HCT116 (cell line): ENCODE measurements at regions not wholly inside any gene's neighbourhood (a gene's known extent, or its start where the extent isn't known, plus 50 kb on each side); places are given as distances from the start of the nearest gene placed in this dataset.

Experiments used
- ATAC-seq: fragments of 200-7000 bp; cut with Tn5 transposase; 2 replicates; pipeline ENCODE4 v1.9.1; 2020; ENCODE audit warnings: mild to moderate bottlenecking, moderate library complexity
- BruUV-seq: library from RNA; stranded (reverse); fragments of 400-500 nt; replicated peaks from 2 replicates; lab custom pipeline; 2021; lab: Mats Ljungman, UMichigan
- CTCF ChIA-PET: fragments of 300-600 bp; sonication (Branson Sonifier 250); formaldehyde crosslinking; loops from one replicate; lab custom pipeline; 2021; ENCODE audit warnings: antibody characterized with exemption; lab: Charles Lee
- POLR2A ChIA-PET: fragments of 300-600, 350-600 bp; sonication (Branson Sonifier 250); formaldehyde crosslinking; loops from one replicate; lab custom pipeline; 2021; ENCODE audit warnings: antibody characterized with exemption; lab: Charles Lee
- RAD21 ChIA-PET, 2 experiments: fragments of 300-600 bp; sonication (Branson Sonifier 250); formaldehyde crosslinking; loops; one replicate each; lab custom pipeline; 2023; ENCODE audit warnings: low total read pairs in 2 of 2; ENCODE audit not compliant: uncharacterized antibody in 2 of 2, unreplicated experiment in 2 of 2, low non-redundant PET in 1 of 2; lab: Charles Lee
- DNase-seq: peaks from one replicate; pipeline ENCODE4 v3.0.0-alpha.2; 2010; ENCODE audit warnings: low read depth, low spot score
- H2AFZ ChIP-seq: fragments of 200-600 bp; shearing (Covaris generic), sonication (generic); 2 replicates; pipeline ENCODE4 v1.6.1; 2017; ENCODE audit warnings: low read depth, mixed run types, mixed read lengths, antibody characterized with exemption, low read length; ENCODE audit not compliant: poor library complexity, severe bottlenecking
- H3K27ac ChIP-seq: 2 replicates; pipeline ENCODE4 v1.5.1; 2012; ENCODE audit warnings: low read depth, low read length
- H3K27me3 ChIP-seq: fragments of 200-600 bp; sonication (generic); 2 replicates; pipeline ENCODE4 v1.6.1; 2016; ENCODE audit warnings: mixed run types, low read length, mixed read lengths; ENCODE audit not compliant: insufficient read depth
- H3K36me3 ChIP-seq, 2 experiments: fragments of 200-500 bp in 1 of 2; fragments of 200-600 bp in 1 of 2; sonication (Bioruptor generic) in 1 of 2; sonication (generic) in 1 of 2; 2 replicates each; pipeline versions ENCODE4 v1.5.1 to v1.6.1; 2014 to 2016; ENCODE audit warnings: low read length in 2 of 2, inconsistent platforms in 1 of 2, mixed read lengths in 1 of 2, mixed run types in 1 of 2; ENCODE audit not compliant: insufficient read depth in 2 of 2, control insufficient read depth in 1 of 2
- H3K4me1 ChIP-seq, 2 experiments: fragments of 200-600 bp in 1 of 2; sonication (generic) in 1 of 2; 2 replicates each; pipeline versions ENCODE4 v1.5.1 to v1.6.1; 2012 to 2017; ENCODE audit warnings: low read length in 2 of 2, inconsistent platforms in 1 of 2, mild to moderate bottlenecking in 1 of 2, mixed read lengths in 1 of 2, mixed run types in 1 of 2, moderate library complexity in 1 of 2; ENCODE audit not compliant: insufficient read depth in 2 of 2, control insufficient read depth in 1 of 2
- H3K4me2 ChIP-seq: fragments of 200-600 bp; sonication (generic); 2 replicates; pipeline ENCODE4 v1.6.1; 2017; ENCODE audit warnings: mixed run types, low read length, mixed read lengths
- H3K4me3 ChIP-seq, 2 experiments: fragments of 200-600 bp in 1 of 2; sonication (generic) in 1 of 2; replicated peaks in 1 of 2; 2 replicates each; pipeline ENCODE4 v1.5.1; 2011 to 2016; ENCODE audit warnings: low read length in 2 of 2, control low read depth in 1 of 2, low read depth in 1 of 2, mild to moderate bottlenecking in 1 of 2, mixed read lengths in 1 of 2, mixed run types in 1 of 2
- H3K79me2 ChIP-seq: fragments of 200-600 bp; sonication (generic); 2 replicates; pipeline ENCODE4 v1.6.1; 2017; ENCODE audit warnings: mild to moderate bottlenecking, mixed run types, low read length, moderate library complexity, mixed read lengths; ENCODE audit not compliant: insufficient read depth
- H3K9ac ChIP-seq: fragments of 200-600 bp; sonication (generic); 2 replicates; pipeline ENCODE4 v1.6.1; 2016; ENCODE audit warnings: low read length, mixed read lengths
- H3K9me2 ChIP-seq: fragments of 200-600 bp; sonication (generic), shearing (Covaris generic); 2 replicates; pipeline ENCODE4 v1.6.1; 2017; ENCODE audit warnings: mixed run types, mild to moderate bottlenecking, moderate library complexity; ENCODE audit not compliant: insufficient read depth
- H3K9me3 ChIP-seq, 2 experiments: fragments of 200-500 bp in 1 of 2; fragments of 200-600 bp in 1 of 2; sonication (Bioruptor generic) in 1 of 2; sonication (generic) in 1 of 2; 2 replicates each; pipeline ENCODE4 v1.6.1; 2014 to 2017; ENCODE audit warnings: low read length in 2 of 2, mixed read lengths in 2 of 2, inconsistent platforms in 1 of 2, low read depth in 1 of 2, mild to moderate bottlenecking in 1 of 2, mixed run types in 1 of 2, moderate library complexity in 1 of 2; ENCODE audit not compliant: control insufficient read depth in 1 of 2, insufficient read depth in 1 of 2
- H4K20me1 ChIP-seq: fragments of 200-600 bp; sonication (generic), shearing (Covaris generic); 2 replicates; pipeline ENCODE4 v1.6.1; 2017; ENCODE audit warnings: mixed run types, mild to moderate bottlenecking, moderate library complexity; ENCODE audit not compliant: insufficient read depth
- CBX3 ChIP-seq: IDR thresholded peaks from 2 replicates; pipeline ENCODE4 v1.6.1; 2012; ENCODE audit warnings: low read depth
- EGR1 ChIP-seq: IDR thresholded peaks from 2 replicates; pipeline ENCODE4 v1.6.1; 2012; ENCODE audit warnings: low read depth
- ELF1 ChIP-seq: IDR thresholded peaks from 2 replicates; pipeline ENCODE4 v1.6.1; 2012; ENCODE audit warnings: low read depth, borderline replicate concordance
- EZH2 ChIP-seq: fragments of 200-600 bp; sonication (generic); IDR thresholded peaks from 2 replicates; pipeline ENCODE4 v1.6.1; 2017; ENCODE audit warnings: antibody characterized with exemption, mixed run types
- JUND ChIP-seq: IDR thresholded peaks from 2 replicates; pipeline ENCODE4 v1.6.1; 2012
- RAD21 ChIP-seq: IDR thresholded peaks from 2 replicates; pipeline ENCODE4 v1.6.1; 2012; ENCODE audit warnings: low read depth, mild to moderate bottlenecking
- ZBTB33 ChIP-seq: IDR thresholded peaks from 2 replicates; pipeline ENCODE4 v1.6.1; 2011; ENCODE audit warnings: mild to moderate bottlenecking, low read length, moderate library complexity; ENCODE audit not compliant: insufficient replicate concordance; ENCODE audit errors: extremely low read depth
- intact Hi-C: fragments of 100-400 bp; cut with micrococcal nuclease; formaldehyde crosslinking; loops from 2 replicates; pipeline ENCODE4 v1.10.0; 2022

GRCh38 chr14:82441270-82441669 is 907.6 kb upstream of the SEL1L start:
- no TSS peak for BruUV-seq

More at GRCh38 chr14:82441270-82441669, 907.6 kb upstream of the SEL1L start:
- no peaks in the 10 kb centered on the region for H3K9me2 ChIP-seq
- ChIA-PET RAD21 (no interaction called here), POLR2A (no interaction called here), CTCF (no interaction called here)
- TF ChIP-seq CBX3: no peak
- no peak for TF ChIP-seq JUND
- no peak for TF ChIP-seq EZH2
- TF ChIP-seq ELF1: no peak
- no peak for TF ChIP-seq RAD21
- TF ChIP-seq ZBTB33: no peak
- TF ChIP-seq EGR1: no peak
- no peak for DNase-seq
- no peaks in the 10 kb centered on the region for H3K27me3 ChIP-seq
- ATAC-seq: no peak
- no peaks in the 10 kb centered on the region for H3K36me3 ChIP-seq
- no peak overlapping the region for H3K4me2 ChIP-seq
- H3K27ac ChIP-seq: no peak overlapping the region
- H4K20me1 ChIP-seq: no peaks in the 10 kb centered on the region
- H3K9ac ChIP-seq: no peak overlapping the region
- no peaks in the 10 kb centered on the region for H3K4me1 ChIP-seq
- H3K79me2 ChIP-seq: no peaks in the 10 kb centered on the region
- H3K4me3 ChIP-seq: no peak overlapping the region
- intact Hi-C loops: no loop called here
- H2AFZ ChIP-seq: no peak overlapping the region
- H3K9me3 ChIP-seq: peaks cover 6 to 24% of the 10 kb centered on the region in 2 experiments; a peak in 2 of 4 replicates
